ENCODE measurements at regions not wholly inside any gene's neighbourhood (a gene's known extent, or its start where the extent isn't known, plus 50 kb on each side); places are given as distances from the start of the nearest gene placed in this dataset.

DNA sequence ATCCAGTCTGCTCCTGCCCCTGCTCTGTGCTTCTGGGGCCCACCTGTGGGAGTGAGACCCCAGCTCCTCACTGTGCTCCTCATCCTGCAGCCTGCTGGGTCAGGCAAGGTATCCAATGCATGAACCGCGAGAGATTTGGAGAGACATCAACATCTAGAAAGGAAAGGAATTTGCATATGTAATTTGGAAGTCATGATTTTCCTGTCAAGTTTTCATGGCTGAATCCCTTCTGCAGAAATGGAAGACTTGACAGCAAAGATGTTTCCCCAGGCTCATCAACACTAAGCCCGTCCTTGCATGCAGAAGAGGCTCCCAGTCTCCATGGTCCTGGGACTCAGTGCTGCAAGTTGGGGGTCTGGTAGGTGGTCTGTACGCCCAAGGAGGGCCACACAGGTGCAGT, 176.9 kb upstream of the GRB10 start:
- H3K4me3 ChIP-seq (ENCODE audit: low read depth in 1 of 3, low read length in 3 of 3) = no peak overlapping the region
- H3K27me3 ChIP-seq (ENCODE audit: control insufficient read depth in 4 of 4, insufficient read depth in 4 of 4, low read length in 3 of 4) = no peaks in the 10 kb centered on the region
- H3K9ac ChIP-seq (ENCODE audit: low read depth in 1 of 2, low read length in 2 of 2) = no peak overlapping the region
- 94% methylated on average over 4 of the region's 4 CpGs for WGBS
- no peaks in the 10 kb centered on the region for H3K4me1 ChIP-seq (ENCODE audit: control insufficient read depth in 4 of 4, insufficient read depth in 4 of 4, low read length in 3 of 4)
- no peak for DNase-seq (ENCODE audit: low spot score)
- H3K36me3 ChIP-seq (ENCODE audit: control insufficient read depth in 4 of 4, insufficient read depth in 3 of 4, low read depth in 1 of 4, low read length in 3 of 4) = no peaks in the 10 kb centered on the region
- no peak overlapping the region for H3K27ac ChIP-seq (ENCODE audit: low read depth in 1 of 2, low read length in 2 of 2)
- no peak for TF ChIP-seq SP1 (IDR thresholded peaks at IDR 0.05)
- no peak for TF ChIP-seq YY1 (IDR thresholded peaks at IDR 0.05)
- no peak for TF ChIP-seq RXRA (IDR thresholded peaks at IDR 0.05)
- TF ChIP-seq, protein P1, sequence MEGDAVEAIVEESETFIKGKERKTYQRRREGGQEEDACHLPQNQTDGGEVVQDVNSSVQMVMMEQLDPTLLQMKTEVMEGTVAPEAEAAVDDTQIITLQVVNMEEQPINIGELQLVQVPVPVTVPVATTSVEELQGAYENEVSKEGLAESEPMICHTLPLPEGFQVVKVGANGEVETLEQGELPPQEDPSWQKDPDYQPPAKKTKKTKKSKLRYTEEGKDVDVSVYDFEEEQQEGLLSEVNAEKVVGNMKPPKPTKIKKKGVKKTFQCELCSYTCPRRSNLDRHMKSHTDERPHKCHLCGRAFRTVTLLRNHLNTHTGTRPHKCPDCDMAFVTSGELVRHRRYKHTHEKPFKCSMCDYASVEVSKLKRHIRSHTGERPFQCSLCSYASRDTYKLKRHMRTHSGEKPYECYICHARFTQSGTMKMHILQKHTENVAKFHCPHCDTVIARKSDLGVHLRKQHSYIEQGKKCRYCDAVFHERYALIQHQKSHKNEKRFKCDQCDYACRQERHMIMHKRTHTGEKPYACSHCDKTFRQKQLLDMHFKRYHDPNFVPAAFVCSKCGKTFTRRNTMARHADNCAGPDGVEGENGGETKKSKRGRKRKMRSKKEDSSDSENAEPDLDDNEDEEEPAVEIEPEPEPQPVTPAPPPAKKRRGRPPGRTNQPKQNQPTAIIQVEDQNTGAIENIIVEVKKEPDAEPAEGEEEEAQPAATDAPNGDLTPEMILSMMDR (IDR thresholded peaks at IDR 0.05; ENCODE audit: low read depth, low read length, missing input control) = no peak
- no peak for TF ChIP-seq RAD21 (IDR thresholded peaks at IDR 0.05)
- TF ChIP-seq GABPA (IDR thresholded peaks at IDR 0.05 in 1 of 2, conservative IDR thresholded peaks at IDR 0.05 in 1 of 2) = no peak
- TF ChIP-seq, protein P2, sequence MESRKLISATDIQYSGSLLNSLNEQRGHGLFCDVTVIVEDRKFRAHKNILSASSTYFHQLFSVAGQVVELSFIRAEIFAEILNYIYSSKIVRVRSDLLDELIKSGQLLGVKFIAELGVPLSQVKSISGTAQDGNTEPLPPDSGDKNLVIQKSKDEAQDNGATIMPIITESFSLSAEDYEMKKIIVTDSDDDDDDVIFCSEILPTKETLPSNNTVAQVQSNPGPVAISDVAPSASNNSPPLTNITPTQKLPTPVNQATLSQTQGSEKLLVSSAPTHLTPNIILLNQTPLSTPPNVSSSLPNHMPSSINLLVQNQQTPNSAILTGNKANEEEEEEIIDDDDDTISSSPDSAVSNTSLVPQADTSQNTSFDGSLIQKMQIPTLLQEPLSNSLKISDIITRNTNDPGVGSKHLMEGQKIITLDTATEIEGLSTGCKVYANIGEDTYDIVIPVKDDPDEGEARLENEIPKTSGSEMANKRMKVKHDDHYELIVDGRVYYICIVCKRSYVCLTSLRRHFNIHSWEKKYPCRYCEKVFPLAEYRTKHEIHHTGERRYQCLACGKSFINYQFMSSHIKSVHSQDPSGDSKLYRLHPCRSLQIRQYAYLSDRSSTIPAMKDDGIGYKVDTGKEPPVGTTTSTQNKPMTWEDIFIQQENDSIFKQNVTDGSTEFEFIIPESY (IDR thresholded peaks at IDR 0.05) = no peak
- no peak for TF ChIP-seq FOXA2 (IDR thresholded peaks at IDR 0.05)
- no peak for TF ChIP-seq HNF4A (conservative IDR thresholded peaks at IDR 0.05)
- TF ChIP-seq, protein P3, sequence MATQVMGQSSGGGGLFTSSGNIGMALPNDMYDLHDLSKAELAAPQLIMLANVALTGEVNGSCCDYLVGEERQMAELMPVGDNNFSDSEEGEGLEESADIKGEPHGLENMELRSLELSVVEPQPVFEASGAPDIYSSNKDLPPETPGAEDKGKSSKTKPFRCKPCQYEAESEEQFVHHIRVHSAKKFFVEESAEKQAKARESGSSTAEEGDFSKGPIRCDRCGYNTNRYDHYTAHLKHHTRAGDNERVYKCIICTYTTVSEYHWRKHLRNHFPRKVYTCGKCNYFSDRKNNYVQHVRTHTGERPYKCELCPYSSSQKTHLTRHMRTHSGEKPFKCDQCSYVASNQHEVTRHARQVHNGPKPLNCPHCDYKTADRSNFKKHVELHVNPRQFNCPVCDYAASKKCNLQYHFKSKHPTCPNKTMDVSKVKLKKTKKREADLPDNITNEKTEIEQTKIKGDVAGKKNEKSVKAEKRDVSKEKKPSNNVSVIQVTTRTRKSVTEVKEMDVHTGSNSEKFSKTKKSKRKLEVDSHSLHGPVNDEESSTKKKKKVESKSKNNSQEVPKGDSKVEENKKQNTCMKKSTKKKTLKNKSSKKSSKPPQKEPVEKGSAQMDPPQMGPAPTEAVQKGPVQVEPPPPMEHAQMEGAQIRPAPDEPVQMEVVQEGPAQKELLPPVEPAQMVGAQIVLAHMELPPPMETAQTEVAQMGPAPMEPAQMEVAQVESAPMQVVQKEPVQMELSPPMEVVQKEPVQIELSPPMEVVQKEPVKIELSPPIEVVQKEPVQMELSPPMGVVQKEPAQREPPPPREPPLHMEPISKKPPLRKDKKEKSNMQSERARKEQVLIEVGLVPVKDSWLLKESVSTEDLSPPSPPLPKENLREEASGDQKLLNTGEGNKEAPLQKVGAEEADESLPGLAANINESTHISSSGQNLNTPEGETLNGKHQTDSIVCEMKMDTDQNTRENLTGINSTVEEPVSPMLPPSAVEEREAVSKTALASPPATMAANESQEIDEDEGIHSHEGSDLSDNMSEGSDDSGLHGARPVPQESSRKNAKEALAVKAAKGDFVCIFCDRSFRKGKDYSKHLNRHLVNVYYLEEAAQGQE (IDR thresholded peaks at IDR 0.05) = no peak
- TF ChIP-seq TAF1 (conservative IDR thresholded peaks at IDR 0.05) = no peak
- no peak for TF ChIP-seq JUND (IDR thresholded peaks at IDR 0.05)
- no peaks in the 10 kb centered on the region for H3K9me3 ChIP-seq (ENCODE audit: control insufficient read depth in 4 of 4, low read length in 3 of 4)

DNA sequence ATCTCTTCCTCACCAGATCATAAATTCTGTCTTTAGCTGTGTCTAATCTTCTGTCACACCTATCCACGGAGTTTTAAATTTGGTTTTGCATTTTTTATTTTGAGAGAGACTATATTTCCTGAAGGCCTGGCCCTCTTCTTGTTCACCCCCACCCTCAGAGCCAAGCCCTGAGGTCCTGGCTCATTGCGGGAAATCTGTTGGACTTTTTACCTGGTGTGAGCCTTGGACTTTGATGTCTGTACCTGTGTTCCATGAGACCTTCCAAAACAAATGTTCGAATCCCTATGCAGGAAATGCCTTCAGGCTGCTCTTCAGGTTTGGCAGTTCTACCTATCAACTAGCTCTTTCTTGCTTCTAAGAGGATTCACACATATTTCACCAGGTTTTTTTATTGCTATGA, 175.2 kb upstream of the GRB10 start:
- WGBS = 38% methylated on average over 3 of the region's 3 CpGs
- no peak overlapping the region for H3K27ac ChIP-seq (ENCODE audit: low read depth in 1 of 2, low read length in 2 of 2)
- DNase-seq (ENCODE audit: low spot score) = no peak

More for the DNA sequence above, 175.2 kb upstream of the GRB10 start:
- Histone ChIP-seq H3K36me3 (ENCODE audit: control insufficient read depth in 4 of 4, insufficient read depth in 3 of 4, low read depth in 1 of 4, low read length in 3 of 4) (no peaks in the 10 kb centered on the region), H3K4me1 (ENCODE audit: control insufficient read depth in 4 of 4, insufficient read depth in 4 of 4, low read length in 3 of 4) (no peaks in the 10 kb centered on the region), H3K27me3 (ENCODE audit: control insufficient read depth in 4 of 4, insufficient read depth in 4 of 4, low read length in 3 of 4) (no peaks in the 10 kb centered on the region), H3K9me3 (ENCODE audit: control insufficient read depth in 4 of 4, low read length in 3 of 4) (peaks cover 0 to 1% (median 0%) of the 10 kb centered on the region in 4 donors), H3K9ac (ENCODE audit: low read depth in 1 of 2, low read length in 2 of 2) (no peak overlapping the region), H3K4me3 (ENCODE audit: low read depth in 1 of 3, low read length in 3 of 3) (no peak overlapping the region)
- peak; percentile 44 to 81 for TF ChIP-seq HNF4A (conservative IDR thresholded peaks at IDR 0.05)
- no peak for TF ChIP-seq EGR1 (IDR thresholded peaks at IDR 0.05; ENCODE audit: low read depth in 2 of 2)

Measured in liver (tissue), 8 donors.